HTR-8/SVneo (cell line): ENCODE measurements at regions not wholly inside any gene's neighbourhood (a gene's known extent, or its start where the extent isn't known, plus 50 kb on each side); places are given as distances from the start of the nearest gene placed in this dataset.
"Not testable (repeated sequence)": the region's sequence is repeated elsewhere in the genome, so short reads cannot be mapped to it uniquely, and the experiment has no call there.

Experiments used
- DNase-seq: peaks from one replicate; pipeline ENCODE4 v3.0.0; 2011; ENCODE audit warnings: low spot score, mixed read lengths; ENCODE audit not compliant: insufficient read length
- FAIRE-seq: peaks from 2 replicates; lab custom pipeline; 2011; peaks lifted over from hg19 to GRCh38; lab: Jason Lieb, UNC

- DNase-seq (no peak), FAIRE-seq (no peak)
These were observed 184.4 kb downstream of the C7orf25 start for GRCh38 chr7:42727451-42727850.

- DNase-seq (no peak), FAIRE-seq (no peak)
These were observed 185.6 kb downstream of the C7orf25 start for GRCh38 chr7:42726066-42726785.

GRCh38 chr7:42722716-42723115 is 189.2 kb downstream of the C7orf25 start:
- FAIRE-seq = no peak
- no peak for DNase-seq

- DNase-seq (no peak), FAIRE-seq (no peak)
These were observed 189.7 kb downstream of the C7orf25 start for GRCh38 chr7:42722198-42722597.

GRCh38 chr7:42720991-42721796 is 190.7 kb downstream of the C7orf25 start:
- no peak for DNase-seq

GRCh38 chr7:42720012-42720411 is 191.9 kb downstream of the C7orf25 start:
- no peak for DNase-seq
- no peak for FAIRE-seq

More at GRCh38 chr7:42720991-42721796, 190.7 kb downstream of the C7orf25 start:
- FAIRE-seq = no peak

GRCh38 chr7:42718466-42718865 is 193.4 kb downstream of the C7orf25 start:
- FAIRE-seq, DNase-seq: not testable (repeated sequence)

GRCh38 chr7:42714356-42714755 is 197.5 kb downstream of the C7orf25 start:
- FAIRE-seq (no peak), DNase-seq (no peak)

GRCh38 chr7:42709284-42709683 is 202.6 kb downstream of the C7orf25 start:
- no peak for FAIRE-seq

GRCh38 chr7:42704710-42705109 is 207.2 kb downstream of the C7orf25 start:
- FAIRE-seq (no peak), DNase-seq (no peak)

More at GRCh38 chr7:42709284-42709683, 202.6 kb downstream of the C7orf25 start:
- no peak for DNase-seq

GRCh38 chr7:42702647-42703046 is 209.2 kb downstream of the C7orf25 start:
- DNase-seq = no peak
- no peak for FAIRE-seq

GRCh38 chr7:42700406-42701327 is 211.2 kb downstream of the C7orf25 start:
- no peak for FAIRE-seq
- DNase-seq = no peak

GRCh38 chr7:42699380-42700178 is 212.3 kb downstream of the C7orf25 start:
- DNase-seq = no peak
- no peak for FAIRE-seq

GRCh38 chr7:42698600-42699374 is 213.1 kb downstream of the C7orf25 start:
- FAIRE-seq = no peak
- DNase-seq = no peak

GRCh38 chr7:42694894-42695507 is 216.9 kb downstream of the C7orf25 start:
- DNase-seq = no peak
- FAIRE-seq = no peak

GRCh38 chr7:42693722-42694121 is 218.1 kb downstream of the C7orf25 start:
- DNase-seq = no peak
- FAIRE-seq = no peak

GRCh38 chr7:42692621-42693020 is 219.2 kb downstream of the C7orf25 start:
- no peak for DNase-seq
- FAIRE-seq = no peak
